ENCODE measurements at regions not wholly inside any gene's neighbourhood (a gene's known extent, or its start where the extent isn't known, plus 50 kb on each side); places are given as distances from the start of the nearest gene placed in this dataset.

DNA sequence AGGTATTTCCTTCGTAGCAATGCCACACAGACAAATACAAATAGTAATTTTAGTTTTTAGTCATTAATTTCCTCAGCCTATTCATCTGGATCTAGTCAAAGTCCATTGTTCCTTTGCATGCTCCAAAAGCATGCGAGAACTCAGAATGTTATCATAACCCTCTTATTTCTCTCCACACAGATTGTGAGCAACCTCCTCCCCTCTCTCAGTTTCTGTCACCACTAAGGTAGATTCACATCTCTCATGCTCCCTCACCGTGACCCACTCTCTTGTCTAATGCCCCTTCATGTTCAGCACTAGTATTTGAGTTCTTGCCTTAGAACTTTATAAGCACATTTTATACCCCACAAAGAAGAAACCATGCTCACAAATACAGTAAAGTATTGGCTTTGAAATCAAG, 582.4 kb downstream of the PLA2G4A start:
- no peak for FAIRE-seq
- TF ChIP-seq CTCF (IDR thresholded peaks at IDR 0.05; ENCODE audit: insufficient read depth, missing control alignments), result no peak
- DNase-seq (ENCODE audit: insufficient read length, low spot score), result no peak

DNA sequence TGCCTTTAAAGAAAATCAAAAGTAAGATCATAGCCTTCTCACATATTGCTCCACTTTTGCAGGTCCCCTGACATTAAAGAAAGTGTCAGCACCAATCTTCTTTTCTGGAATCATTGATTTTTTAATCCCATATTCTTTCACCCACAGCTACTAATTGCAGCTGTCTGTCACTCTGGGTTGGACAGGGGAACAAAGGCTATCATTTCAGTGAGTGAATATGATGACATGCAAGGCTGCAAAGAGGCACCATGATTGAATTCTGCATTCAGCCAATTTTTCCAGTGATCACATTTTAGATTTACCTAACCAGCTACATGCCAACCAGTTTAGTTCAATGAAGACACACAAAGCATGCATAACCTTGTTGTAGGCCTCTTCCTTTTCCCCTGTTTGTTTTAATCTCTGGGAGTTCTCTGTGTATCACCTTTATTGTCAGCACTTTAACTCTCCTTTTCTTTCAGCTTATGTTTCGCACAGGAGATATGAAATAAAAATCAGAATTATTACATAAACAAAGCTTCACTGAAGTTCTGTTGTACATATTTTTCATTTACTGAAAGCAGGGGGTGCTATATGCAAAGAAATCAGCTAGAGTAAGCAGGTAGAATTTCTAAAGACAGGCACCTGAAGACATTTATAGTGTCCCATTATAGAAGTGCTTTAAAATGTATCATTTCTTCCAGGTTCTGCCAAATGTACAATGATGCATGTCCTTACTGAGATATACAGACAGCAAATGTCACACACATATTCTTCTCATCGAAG, 584.8 kb downstream of the PLA2G4A start:
- DNase-seq (ENCODE audit: insufficient read length, low spot score) (no peak), FAIRE-seq (peak; percentile 95)

DNA sequence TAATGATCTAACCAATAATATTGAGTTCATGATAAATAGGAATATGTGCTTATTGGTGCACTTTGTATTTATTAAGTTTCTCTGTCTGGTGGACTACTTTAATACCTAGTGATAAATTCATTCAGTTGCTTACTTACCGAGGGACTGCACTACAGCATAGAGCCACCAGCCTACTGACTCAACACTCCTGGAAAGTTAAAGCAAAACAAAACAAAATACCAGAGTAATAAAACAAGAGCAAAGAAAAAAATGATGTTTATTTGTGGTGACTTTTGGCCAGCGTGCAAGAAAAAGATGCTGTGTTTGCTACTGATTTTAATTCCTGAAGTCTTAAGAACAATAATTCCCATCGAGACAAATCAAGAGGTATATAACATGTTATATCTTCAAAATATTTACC, 586.3 kb downstream of the PLA2G4A start:
- no peak for TF ChIP-seq CTCF (IDR thresholded peaks at IDR 0.05; ENCODE audit: insufficient read depth, missing control alignments)
- no peak for FAIRE-seq
- DNase-seq (ENCODE audit: insufficient read length, low spot score), result no peak

More for the DNA sequence above, 584.8 kb downstream of the PLA2G4A start:
- peak; percentile 73 for TF ChIP-seq CTCF (IDR thresholded peaks at IDR 0.05; ENCODE audit: insufficient read depth, missing control alignments)

- peak; percentile 44 for FAIRE-seq
- no peak for TF ChIP-seq CTCF (IDR thresholded peaks at IDR 0.05; ENCODE audit: insufficient read depth, missing control alignments)
- DNase-seq (ENCODE audit: insufficient read length, low spot score), result no peak
Observed at GRCh38 chr1:187417520-187417919, 588.8 kb downstream of the PLA2G4A start.

DNA sequence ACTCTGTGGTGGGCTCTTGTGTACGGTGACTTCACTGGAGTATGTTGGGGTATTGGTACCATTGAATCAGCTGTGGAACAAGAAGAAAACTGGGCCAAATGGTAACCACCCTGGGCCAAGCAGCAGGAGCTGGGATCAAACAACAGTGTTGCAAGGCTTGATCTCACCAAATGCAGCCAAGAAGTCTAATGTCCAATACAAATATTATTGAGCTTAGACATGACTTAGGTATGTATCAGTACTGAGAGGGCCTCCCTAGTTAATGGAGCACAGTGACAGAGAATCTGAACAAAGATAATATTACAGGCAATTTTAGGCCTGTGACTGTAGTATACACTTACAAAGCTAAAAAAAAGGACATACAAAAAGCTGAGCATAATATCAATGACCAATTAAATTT, 604.8 kb downstream of the PLA2G4A start:
- FAIRE-seq (no peak), DNase-seq (ENCODE audit: insufficient read length, low spot score) (no peak)
- no peak for TF ChIP-seq CTCF (IDR thresholded peaks at IDR 0.05; ENCODE audit: insufficient read depth, missing control alignments)

- no peak for DNase-seq (ENCODE audit: insufficient read length, low spot score)
- FAIRE-seq, result no peak
- TF ChIP-seq CTCF (IDR thresholded peaks at IDR 0.05; ENCODE audit: insufficient read depth, missing control alignments), result no peak
Observed at GRCh38 chr1:187442603-187443002, 613.9 kb downstream of the PLA2G4A start.

DNA sequence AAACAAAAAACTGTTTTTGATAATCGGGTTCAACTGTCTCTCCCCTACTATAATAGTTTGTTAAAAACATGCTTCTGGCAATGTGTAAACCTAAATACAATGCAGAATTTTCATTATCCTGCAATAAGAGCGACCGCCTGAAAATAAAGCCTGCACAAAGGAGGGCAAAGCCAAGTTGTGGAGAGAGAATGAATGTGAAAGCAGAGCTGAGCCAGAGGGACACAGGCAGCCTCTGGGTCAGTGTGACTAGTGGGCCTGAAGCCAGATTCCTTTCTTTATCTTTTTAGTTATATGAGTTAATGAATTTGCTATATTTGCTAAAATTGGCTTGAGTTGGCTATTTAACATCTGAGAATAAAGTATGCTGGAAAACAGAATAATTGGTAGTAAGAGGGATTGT, 615.2 kb downstream of the PLA2G4A start:
- DNase-seq (ENCODE audit: insufficient read length, low spot score), result no peak
- TF ChIP-seq CTCF (IDR thresholded peaks at IDR 0.05; ENCODE audit: insufficient read depth, missing control alignments), result no peak
- no peak for FAIRE-seq

All from D721Med (cell line).